ENCODE measurements at regions not wholly inside any gene's neighbourhood (a gene's known extent, or its start where the extent isn't known, plus 50 kb on each side); places are given as distances from the start of the nearest gene placed in this dataset.

GRCh38 chr11:91326280-91326679 is 898.3 kb upstream of the FAT3 start:
- dilution Hi-C loops (cut with HindIII; ENCODE audit: low sequenced_read_pairs, unreplicated experiment), result no loop called here
- Histone ChIP-seq H3K56ac (ENCODE audit: extremely low read depth, insufficient read depth, low read length) (no peak overlapping the region), H3K4me1 (ENCODE audit: control insufficient read depth, insufficient read depth, low read length) (no peaks in the 10 kb centered on the region), H3K9me1 (ENCODE audit: insufficient read depth, low read length) (no peaks in the 10 kb centered on the region), H3K18ac (ENCODE audit: low read depth, low read length) (no peak overlapping the region), H3K27ac (ENCODE audit: insufficient read depth, low read length) (no peak overlapping the region), H3K4ac (ENCODE audit: low read depth, low read length) (no peak overlapping the region), H3K9me3 (ENCODE audit: control insufficient read depth, insufficient read depth, low read length) (no peaks in the 10 kb centered on the region; the same call in 1 of the 2 replicates), H2AK9ac (replicated peaks; ENCODE audit: low read depth, low read length, poor library complexity) (no peak overlapping the region), H3K36me3 (ENCODE audit: control insufficient read depth, insufficient read depth, low read length) (no peaks in the 10 kb centered on the region), H4K91ac (ENCODE audit: insufficient read depth, low read depth, low read length) (no peak overlapping the region), H3K4me3 (ENCODE audit: insufficient read depth, low read depth, low read length) (no peak overlapping the region), H3K27me3 (ENCODE audit: control insufficient read depth, insufficient read depth, low read length) (no peaks in the 10 kb centered on the region), H2BK15ac (ENCODE audit: low read depth, low read length) (no peak overlapping the region), H2BK5ac (ENCODE audit: low read depth, low read length, poor library complexity, severe bottlenecking) (no peak overlapping the region), H2BK20ac (ENCODE audit: low read depth, low read length) (no peak overlapping the region), H2BK120ac (ENCODE audit: low read depth, low read length) (no peak overlapping the region), H3K23ac (ENCODE audit: low read depth, low read length) (no peak overlapping the region), H3K79me1 (ENCODE audit: low read depth in 1 of 2, low read length in 2 of 2) (no peaks in the 10 kb centered on the region), H4K20me1 (ENCODE audit: insufficient read depth, low read length) (no peaks in the 10 kb centered on the region), H4K8ac (ENCODE audit: low read depth in 2 of 2, low read length in 2 of 2) (no peak overlapping the region), H4K5ac (ENCODE audit: low read depth, low read length) (no peak overlapping the region), H2AFZ (replicated peaks; ENCODE audit: low read length, poor library complexity) (no peak overlapping the region), H3K4me2 (ENCODE audit: low read depth, low read length) (no peak overlapping the region), H3K9ac (ENCODE audit: low read depth, low read length) (no peak overlapping the region), H3K14ac (replicated peaks; ENCODE audit: low read depth, low read length) (no peak overlapping the region), H2AK5ac (ENCODE audit: low read depth, low read length) (no peak overlapping the region)
- DNase-seq (no peak), ATAC-seq (ENCODE audit: low read depth) (no peak)
- TF ChIP-seq USF2 (IDR thresholded peaks at IDR 0.05; ENCODE audit: low read depth, low read length) (no peak), MXI1 (IDR thresholded peaks at IDR 0.05; ENCODE audit: borderline replicate concordance, low read depth, low read length) (no peak), RFX5 (IDR thresholded peaks at IDR 0.05; ENCODE audit: low read depth, low read length) (no peak), RAD21 (IDR thresholded peaks at IDR 0.05; ENCODE audit: low read length) (no peak), MAZ (IDR thresholded peaks at IDR 0.05; ENCODE audit: borderline replicate concordance, low read depth, low read length) (no peak), MAFK (IDR thresholded peaks at IDR 0.05; ENCODE audit: low read depth, low read length) (no peak), NFE2L2 (IDR thresholded peaks at IDR 0.05; ENCODE audit: low read depth, low read length) (no peak), SMC3 (IDR thresholded peaks at IDR 0.05; ENCODE audit: low read depth, low read length) (no peak), CTCF (conservative IDR thresholded peaks at IDR 0.05; ENCODE audit: low read depth, low read length) (no peak), ELK1 (IDR thresholded peaks at IDR 0.05; ENCODE audit: borderline replicate concordance, low read depth, low read length) (no peak)
- intact Hi-C loops (cut with micrococcal nuclease), result no loop called here
- no CpG with 5 or more reads among the region's 2 CpGs for WGBS, 2 experiments (ENCODE audit: extremely low coverage in 2 of 2, insufficient read length in 1 of 2)
- no TSS peak for BruUV-seq (replicated peaks)
- POLR2A ChIA-PET (ENCODE audit: unreplicated experiment), result no interaction called here
- in situ Hi-C loops (cut with MboI; ENCODE audit: low sequenced_read_pairs), result no loop called here
- CTCF ChIA-PET, result no interaction called here

All from IMR-90 (cell line).